ENCODE measurements at regions not wholly inside any gene's neighbourhood (a gene's known extent, or its start where the extent isn't known, plus 50 kb on each side); places are given as distances from the start of the nearest gene placed in this dataset.

GRCh38 chrX:4668802-4669536 lies 955.5 kb upstream of the PRKX start:
- ATAC-seq (ENCODE audit: low read depth) = no peak
- DNase-seq (ENCODE audit: low spot score) = no peak
- H3K27me3 ChIP-seq (ENCODE audit: insufficient read depth, poor library complexity, severe bottlenecking) = no peaks in the 10 kb centered on the region
- no peak overlapping the region for H3K27ac ChIP-seq (ENCODE audit: poor library complexity, severe bottlenecking)
- no peak for TF ChIP-seq CTCF (IDR thresholded peaks at IDR 0.05; ENCODE audit: poor library complexity, severe bottlenecking)
- no peaks in the 10 kb centered on the region for H3K9me3 ChIP-seq (ENCODE audit: severe bottlenecking)
- H3K4me3 ChIP-seq (ENCODE audit: severe bottlenecking) = no peak overlapping the region
- no peaks in the 10 kb centered on the region for H3K36me3 ChIP-seq (ENCODE audit: low read depth)
- peaks cover under 1% of the 10 kb centered on the region for H3K4me1 ChIP-seq (ENCODE audit: insufficient read depth, poor library complexity, severe bottlenecking)

GRCh38 chrX:4663085-4663484 lies 949.6 kb upstream of the PRKX start:
- no peaks in the 10 kb centered on the region for H3K4me1 ChIP-seq (ENCODE audit: insufficient read depth, poor library complexity, severe bottlenecking)
- H3K36me3 ChIP-seq (ENCODE audit: low read depth) = no peaks in the 10 kb centered on the region
- no peak for DNase-seq (ENCODE audit: low spot score)
- no peak for TF ChIP-seq CTCF (IDR thresholded peaks at IDR 0.05; ENCODE audit: poor library complexity, severe bottlenecking)
- no peaks in the 10 kb centered on the region for H3K9me3 ChIP-seq (ENCODE audit: severe bottlenecking)
- no peak overlapping the region for H3K4me3 ChIP-seq (ENCODE audit: severe bottlenecking)
- H3K27ac ChIP-seq (ENCODE audit: poor library complexity, severe bottlenecking) = no peak overlapping the region
- ATAC-seq (ENCODE audit: low read depth) = no peak
- no peaks in the 10 kb centered on the region for H3K27me3 ChIP-seq (ENCODE audit: insufficient read depth, poor library complexity, severe bottlenecking)

GRCh38 chrX:4661771-4662170 lies 948.3 kb upstream of the PRKX start:
- TF ChIP-seq CTCF (IDR thresholded peaks at IDR 0.05; ENCODE audit: poor library complexity, severe bottlenecking) = no peak
- H3K4me1 ChIP-seq (ENCODE audit: insufficient read depth, poor library complexity, severe bottlenecking) = no peaks in the 10 kb centered on the region
- no peak overlapping the region for H3K27ac ChIP-seq (ENCODE audit: poor library complexity, severe bottlenecking)
- no peaks in the 10 kb centered on the region for H3K27me3 ChIP-seq (ENCODE audit: insufficient read depth, poor library complexity, severe bottlenecking)
- no peak for ATAC-seq (ENCODE audit: low read depth)
- no peaks in the 10 kb centered on the region for H3K9me3 ChIP-seq (ENCODE audit: severe bottlenecking)
- DNase-seq (ENCODE audit: low spot score) = no peak
- no peak overlapping the region for H3K4me3 ChIP-seq (ENCODE audit: severe bottlenecking)
- no peaks in the 10 kb centered on the region for H3K36me3 ChIP-seq (ENCODE audit: low read depth)

DNA sequence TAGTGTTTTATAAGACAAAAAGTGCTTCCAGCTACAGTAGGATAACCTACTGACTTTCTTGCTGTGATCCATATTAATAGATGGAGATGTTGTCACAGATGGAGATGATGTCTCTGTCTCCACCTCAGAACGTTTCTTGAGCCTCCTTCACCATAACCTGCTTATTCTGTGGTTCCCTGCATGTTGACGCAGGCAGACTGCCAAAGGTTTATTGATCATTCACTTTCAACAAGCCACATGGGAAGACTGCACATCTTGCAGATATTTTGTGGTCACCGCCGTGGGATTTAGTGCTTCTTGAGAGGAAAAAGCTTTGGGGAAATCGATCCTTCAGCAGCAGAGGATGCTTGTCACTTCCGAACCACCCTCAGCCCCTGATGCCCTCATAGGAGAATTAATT lies 943.0 kb upstream of the PRKX start:
- Histone ChIP-seq H3K36me3 (ENCODE audit: low read depth) (no peaks in the 10 kb centered on the region), H3K4me1 (ENCODE audit: insufficient read depth, poor library complexity, severe bottlenecking) (no peaks in the 10 kb centered on the region), H3K9me3 (ENCODE audit: severe bottlenecking) (no peaks in the 10 kb centered on the region), H3K27me3 (ENCODE audit: insufficient read depth, poor library complexity, severe bottlenecking) (no peaks in the 10 kb centered on the region), H3K4me3 (ENCODE audit: severe bottlenecking) (no peak overlapping the region), H3K27ac (ENCODE audit: poor library complexity, severe bottlenecking) (no peak overlapping the region)
- no peak for DNase-seq (ENCODE audit: low spot score)
- ATAC-seq (ENCODE audit: low read depth) = no peak
- TF ChIP-seq CTCF (IDR thresholded peaks at IDR 0.05; ENCODE audit: poor library complexity, severe bottlenecking) = no peak

GRCh38 chrX:4655743-4656142 lies 942.3 kb upstream of the PRKX start:
- DNase-seq (ENCODE audit: low spot score) (no peak), ATAC-seq (ENCODE audit: low read depth) (no peak)
- Histone ChIP-seq H3K9me3 (ENCODE audit: severe bottlenecking) (no peaks in the 10 kb centered on the region), H3K27me3 (ENCODE audit: insufficient read depth, poor library complexity, severe bottlenecking) (no peaks in the 10 kb centered on the region), H3K36me3 (ENCODE audit: low read depth) (no peaks in the 10 kb centered on the region), H3K4me1 (ENCODE audit: insufficient read depth, poor library complexity, severe bottlenecking) (no peaks in the 10 kb centered on the region), H3K4me3 (ENCODE audit: severe bottlenecking) (no peak overlapping the region), H3K27ac (ENCODE audit: poor library complexity, severe bottlenecking) (no peak overlapping the region)
- TF ChIP-seq CTCF (IDR thresholded peaks at IDR 0.05; ENCODE audit: poor library complexity, severe bottlenecking) = no peak

All from RWPE2 (cell line).